CD14-positive monocyte (primary cell): ENCODE measurements at regions not wholly inside any gene's neighbourhood (a gene's known extent, or its start where the extent isn't known, plus 50 kb on each side); places are given as distances from the start of the nearest gene placed in this dataset.

Experiments used
- DNase-seq, 3 donors: peaks; one replicate each; pipeline ENCODE4 v3.0.0-alpha.2; 2011 to 2022
- H2AFZ ChIP-seq: 2 replicates; pipeline ENCODE4 v1.6.0; 2012; ENCODE audit warnings: mild to moderate bottlenecking, low read depth, low read length, inconsistent platforms; ENCODE audit not compliant: insufficient read depth, poor library complexity, severe bottlenecking
- H3K27ac ChIP-seq, 2 donors: 1 replicate in 1 of 2; 2 replicates in 1 of 2; pipeline ENCODE4 v1.5.1; 2012 to 2013; ENCODE audit warnings: low read length in 2 of 2, control low read depth in 1 of 2, inconsistent platforms in 1 of 2, low read depth in 1 of 2, mild to moderate bottlenecking in 1 of 2
- H3K27me3 ChIP-seq, 2 donors: one replicate each; pipeline versions ENCODE4 v1.6.0 to v1.6.1; 2011 to 2013; ENCODE audit warnings: low read length in 2 of 2; ENCODE audit not compliant: control insufficient read depth in 2 of 2, insufficient read depth in 2 of 2
- H3K36me3 ChIP-seq, 2 donors: replicated peaks in 1 of 2; 1 replicate in 1 of 2; 2 replicates in 1 of 2; pipeline versions ENCODE4 v1.5.1 to v1.6.1; 2012 to 2013; ENCODE audit warnings: low read length in 2 of 2, control low read depth in 1 of 2, inconsistent platforms in 1 of 2, mild to moderate bottlenecking in 1 of 2; ENCODE audit not compliant: insufficient read depth in 2 of 2, control insufficient read depth in 1 of 2
- H3K4me1 ChIP-seq, 2 donors: 1 replicate in 1 of 2; 2 replicates in 1 of 2; pipeline versions ENCODE4 v1.5.1 to v1.6.1; 2012 to 2013; ENCODE audit warnings: low read length in 2 of 2, control low read depth in 1 of 2, inconsistent platforms in 1 of 2, mild to moderate bottlenecking in 1 of 2, moderate library complexity in 1 of 2; ENCODE audit not compliant: insufficient read depth in 2 of 2, control insufficient read depth in 1 of 2
- H3K4me2 ChIP-seq: replicated peaks from 2 replicates; pipeline ENCODE3; 2012; ENCODE audit warnings: low read length, moderate library complexity, mild to moderate bottlenecking; ENCODE audit not compliant: poor library complexity, severe bottlenecking; ENCODE audit errors: extremely low read depth
- H3K4me3 ChIP-seq, 3 experiments: fragments of 200-600 bp in 1 of 3; sonication (generic) in 1 of 3; replicated peaks in 1 of 3; 1 replicate in 2 of 3; 2 replicates in 1 of 3; pipeline ENCODE4 v1.5.1; 2011 to 2013; ENCODE audit warnings: low read length in 3 of 3, mild to moderate bottlenecking in 3 of 3, control low read depth in 2 of 3, low read depth in 2 of 3, inconsistent platforms in 1 of 3, moderate library complexity in 1 of 3
- H3K79me2 ChIP-seq: 2 replicates; pipeline ENCODE4 v1.6.0; 2012; ENCODE audit warnings: mild to moderate bottlenecking, control low read depth, inconsistent platforms, low read length, moderate library complexity; ENCODE audit not compliant: insufficient read depth
- H3K9ac ChIP-seq: 2 replicates; pipeline ENCODE4 v1.6.0; 2017; ENCODE audit warnings: low read length, mild to moderate bottlenecking; ENCODE audit not compliant: insufficient read depth, poor library complexity, severe bottlenecking
- H3K9me3 ChIP-seq, 2 donors: replicated peaks in 1 of 2; 1 replicate in 1 of 2; 2 replicates in 1 of 2; pipeline versions ENCODE4 v1.5.1 to v1.6.1; 2012 to 2013; ENCODE audit warnings: low read length in 2 of 2, control low read depth in 1 of 2; ENCODE audit not compliant: control insufficient read depth in 1 of 2, insufficient read depth in 1 of 2
- H4K20me1 ChIP-seq: 2 replicates; pipeline ENCODE4 v1.6.0; 2012; ENCODE audit warnings: mild to moderate bottlenecking, low read length, control low read depth, moderate library complexity; ENCODE audit not compliant: insufficient read depth
- H3K27ac Mint-ChIP-seq, 7 donors: one replicate each; pipeline ENCODE4 v1.8.0; 2020; ENCODE audit warnings: mild to moderate bottlenecking in 7 of 7, mixed read lengths in 7 of 7, moderate library complexity in 6 of 7, inconsistent platforms in 2 of 7
- H3K27me3 Mint-ChIP-seq, 3 donors: one replicate each; pipeline ENCODE4 v1.8.0; 2021 to 2022; ENCODE audit warnings: low read depth in 3 of 3, mild to moderate bottlenecking in 3 of 3, mixed read lengths in 3 of 3, moderate library complexity in 3 of 3, inconsistent platforms in 1 of 3
- H3K36me3 Mint-ChIP-seq, 2 donors: one replicate each; pipeline ENCODE4 v1.8.0; 2020; ENCODE audit warnings: mixed read lengths in 2 of 2, inconsistent platforms in 1 of 2, mild to moderate bottlenecking in 1 of 2
- H3K4me1 Mint-ChIP-seq: one replicate; pipeline ENCODE4 v1.8.0; 2020; ENCODE audit warnings: mild to moderate bottlenecking, mixed read lengths
- H3K4me3 Mint-ChIP-seq, 2 donors: one replicate each; pipeline ENCODE4 v1.8.0; 2020; ENCODE audit warnings: mild to moderate bottlenecking in 2 of 2, mixed read lengths in 2 of 2, moderate library complexity in 1 of 2
- H3K9me3 Mint-ChIP-seq, 7 donors: one replicate each; pipeline ENCODE4 v1.8.0; 2020 to 2022; ENCODE audit warnings: mixed read lengths in 7 of 7, mild to moderate bottlenecking in 6 of 7, moderate library complexity in 6 of 7, inconsistent platforms in 2 of 7
- CTCF ChIP-seq: fragments of 200-600 bp; IDR thresholded peaks from one replicate; pipeline ENCODE4 v1.8.0; 2022; ENCODE audit warnings: antibody characterized with exemption, mild to moderate bottlenecking
- WGBS: methylation state at CpG from one replicate; pipeline ENCODE4 v1.1.5; 2013; ENCODE audit warnings: missing lambda C conversion rate; ENCODE audit not compliant: insufficient coverage; 5-methylcytosine and 5-hydroxymethylcytosine counted together
- intact Hi-C, 2 donors: fragments of 100-400 bp; cut with micrococcal nuclease; formaldehyde crosslinking; loops; one replicate each; pipeline versions ENCODE4 v1.15.0 to v1.15.1; 2023

GRCh38 chr22:27090611-27091011 lies 433.2 kb downstream of the MIAT start:
- intact Hi-C loops: loop anchor here in 1 of 2 donors (5.0 kb wide), 1 partner anchor 67 kb away; no protein-coding TSS in a partner anchor

GRCh38 chr22:27093422-27093821 lies 436.0 kb downstream of the MIAT start:
- Histone ChIP-seq H3K4me2 (no peak overlapping the region), H3K9ac (no peak overlapping the region), H3K27me3 (peaks cover 0 to 2% of the 10 kb centered on the region in 2 donors), H3K4me1 (no peaks in the 10 kb centered on the region), H3K36me3 (no peaks in the 10 kb centered on the region), H2AFZ (no peak overlapping the region), H3K79me2 (no peaks in the 10 kb centered on the region), H3K9me3 (peaks cover 5 to 9% of the 10 kb centered on the region in 2 donors), H4K20me1 (no peaks in the 10 kb centered on the region), H3K4me3 (no peak overlapping the region), H3K27ac (no peak overlapping the region)
- Mint-ChIP-seq H3K27me3 (peaks cover 3 to 9% (median 5%) of the 10 kb centered on the region in 3 donors), H3K4me1 (no peaks in the 10 kb centered on the region), H3K27ac (no peak overlapping the region), H3K4me3 (no peak overlapping the region), H3K36me3 (no peaks in the 10 kb centered on the region), H3K9me3 (peaks cover 0 to 12% (median 5%) of the 10 kb centered on the region in 7 donors)
- WGBS: 76% methylated on average over 3 of the region's 4 CpGs
- TF ChIP-seq CTCF: no peak
- no peak for DNase-seq
- intact Hi-C loops: loop anchor here in 1 of 2 donors (5.0 kb wide), 1 partner anchor 64 kb away; no protein-coding TSS in a partner anchor

More at GRCh38 chr22:27090611-27091011, 433.2 kb downstream of the MIAT start:
- Mint-ChIP-seq H3K27ac (no peak overlapping the region), H3K9me3 (peaks cover 0 to 9% (median 3%) of the 10 kb centered on the region in 7 donors), H3K27me3 (peaks cover 5 to 12% (median 7%) of the 10 kb centered on the region in 3 donors), H3K36me3 (no peaks in the 10 kb centered on the region), H3K4me3 (no peak overlapping the region), H3K4me1 (no peaks in the 10 kb centered on the region)
- WGBS: 91% methylated on average over 13 of the region's 17 CpGs
- Histone ChIP-seq H3K36me3 (no peaks in the 10 kb centered on the region), H3K9me3 (peaks cover 2 to 3% of the 10 kb centered on the region in 2 donors), H3K4me1 (no peaks in the 10 kb centered on the region), H3K27me3 (peaks cover 9 to 15% of the 10 kb centered on the region in 2 donors), H4K20me1 (no peaks in the 10 kb centered on the region), H3K79me2 (no peaks in the 10 kb centered on the region), H3K4me2 (no peak overlapping the region), H3K27ac (no peak overlapping the region), H2AFZ (no peak overlapping the region), H3K9ac (no peak overlapping the region), H3K4me3 (no peak overlapping the region)
- no peak for TF ChIP-seq CTCF
- no peak for DNase-seq
